Right kidney (tissue), 1 donor: ENCODE measurements at regions not wholly inside any gene's neighbourhood (a gene's known extent, or its start where the extent isn't known, plus 50 kb on each side); places are given as distances from the start of the nearest gene placed in this dataset.

Experiments used
- DNase-seq: peaks from one replicate; pipeline ENCODE4 v3.0.0-alpha.2; 2016

DNA sequence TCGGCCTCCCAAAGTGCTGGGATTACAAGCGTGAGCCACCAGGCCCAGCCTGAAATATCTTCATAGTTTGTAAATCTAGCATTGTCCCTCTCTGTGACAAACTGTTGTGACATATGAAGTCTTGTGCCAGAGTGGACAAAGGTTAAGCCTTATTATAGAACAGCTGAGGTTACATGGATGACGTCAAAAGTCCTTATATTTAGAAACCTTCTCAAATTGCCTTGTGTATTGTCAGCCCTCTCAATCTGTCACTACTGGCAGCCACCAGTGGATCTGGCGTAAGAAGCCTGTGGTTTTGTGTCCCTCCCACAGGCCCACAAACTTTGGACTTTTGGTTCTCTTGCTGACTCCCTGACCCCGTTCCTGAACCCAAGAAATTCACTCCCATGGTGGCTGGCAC lies 79.4 kb upstream of the CCDC112 start:
- no peak for DNase-seq

DNA sequence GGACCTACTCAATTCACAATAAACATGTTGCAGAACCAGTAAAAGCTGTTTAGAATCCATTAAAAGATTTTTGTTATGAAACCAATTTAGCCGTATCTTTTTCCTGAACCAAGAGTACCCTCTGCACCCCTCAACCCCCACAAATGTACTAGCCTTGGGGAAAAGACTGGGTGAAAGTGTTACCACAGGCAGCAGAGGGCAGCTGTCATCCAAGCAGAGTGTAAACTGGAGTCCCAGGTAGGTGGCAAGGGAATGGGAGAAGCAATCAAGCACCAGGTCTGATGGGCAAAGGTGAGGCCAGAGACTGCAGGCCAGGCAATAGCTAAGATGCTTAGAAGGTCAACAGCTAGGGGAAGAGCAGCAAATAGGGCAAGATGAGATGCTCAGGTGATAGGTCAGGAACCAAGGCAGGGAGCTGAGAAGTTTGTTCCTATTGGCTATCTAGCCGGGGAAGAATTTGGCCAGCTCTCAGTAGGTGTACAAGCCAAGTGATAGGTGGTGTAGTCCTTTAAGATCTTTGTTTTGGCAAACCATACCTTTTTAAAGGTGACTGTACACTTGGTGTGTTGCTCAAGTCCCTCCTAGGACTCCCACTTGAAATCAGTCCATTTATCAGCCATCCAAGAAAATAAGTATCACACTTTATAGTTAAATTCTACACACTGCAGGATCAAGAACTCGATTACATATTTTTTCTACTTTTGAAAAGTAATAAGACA lies 77.8 kb upstream of the CCDC112 start:
- DNase-seq, result no peak

DNA sequence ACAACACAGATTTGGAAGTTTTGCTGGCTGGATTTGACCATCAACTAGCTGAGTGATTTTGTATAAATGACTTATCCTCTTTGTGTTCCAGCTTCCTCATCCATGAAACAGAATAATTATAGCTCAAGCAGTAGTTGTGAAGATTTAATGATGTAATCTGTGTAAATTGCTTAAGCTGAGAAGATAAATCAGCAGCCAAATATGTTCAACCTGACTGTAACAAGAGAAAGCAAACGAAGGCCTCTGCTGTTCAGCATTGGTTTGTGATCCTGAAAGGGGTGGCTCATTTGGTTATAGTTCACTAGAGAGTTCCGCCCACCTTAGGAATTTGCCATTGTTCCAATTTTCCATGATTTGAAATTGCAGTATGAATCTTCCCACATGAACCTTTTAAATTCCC lies 75.7 kb upstream of the CCDC112 start:
- no peak for DNase-seq

DNA sequence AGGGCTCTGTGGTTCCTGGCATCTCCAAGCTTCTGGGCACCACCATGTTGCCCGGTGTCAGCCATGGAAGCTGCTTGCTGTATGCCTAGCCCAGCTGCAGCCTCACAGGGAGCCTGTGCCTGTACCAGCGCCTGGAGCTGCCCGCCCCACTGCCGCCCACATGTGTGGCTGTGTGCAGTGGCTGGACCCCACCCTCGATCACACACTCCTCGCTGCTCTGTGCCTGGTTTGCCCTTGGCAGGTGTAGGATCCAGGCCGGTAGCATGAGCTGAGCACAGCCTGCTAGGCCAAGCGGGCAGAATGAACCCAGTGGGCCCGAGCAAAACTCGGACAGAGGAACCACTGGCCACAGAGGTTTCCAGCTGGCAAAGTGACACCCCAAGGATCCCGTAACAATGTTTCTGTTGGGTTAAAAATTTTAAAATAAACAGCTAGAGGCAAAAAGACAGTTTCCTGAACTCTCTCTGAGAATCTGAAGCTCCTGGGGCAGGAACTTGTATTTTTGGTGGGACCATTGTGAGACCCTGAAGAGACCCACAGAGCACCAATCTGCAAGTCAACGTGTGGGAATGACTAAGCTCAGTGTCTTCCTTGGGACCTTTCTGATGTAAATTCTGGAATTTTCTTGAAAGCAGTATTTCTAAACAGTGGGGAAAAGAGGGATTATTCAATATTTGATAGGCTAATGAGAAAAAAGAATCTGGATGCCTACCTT lies 73.1 kb upstream of the CCDC112 start:
- no peak for DNase-seq

DNA sequence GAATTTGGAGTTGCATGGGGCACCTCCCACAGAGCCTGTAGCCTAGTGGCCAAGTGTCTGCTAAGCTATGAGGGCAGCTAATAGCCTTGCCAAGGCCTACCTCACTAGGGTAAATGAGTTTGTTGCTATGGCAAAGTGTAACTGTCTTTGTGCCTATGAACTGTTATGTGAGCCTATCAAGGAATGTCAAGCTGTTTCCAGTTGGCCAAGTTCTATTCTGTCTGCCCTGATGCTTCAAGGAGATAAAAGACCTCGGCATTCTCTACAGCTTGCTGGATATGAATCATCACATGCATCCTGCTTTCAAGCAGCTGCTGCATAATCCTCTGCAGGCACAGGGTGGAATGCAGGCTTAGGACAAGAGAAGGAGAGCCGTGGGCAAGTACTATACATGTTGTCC lies 69.8 kb upstream of the CCDC112 start:
- no peak for DNase-seq

DNA sequence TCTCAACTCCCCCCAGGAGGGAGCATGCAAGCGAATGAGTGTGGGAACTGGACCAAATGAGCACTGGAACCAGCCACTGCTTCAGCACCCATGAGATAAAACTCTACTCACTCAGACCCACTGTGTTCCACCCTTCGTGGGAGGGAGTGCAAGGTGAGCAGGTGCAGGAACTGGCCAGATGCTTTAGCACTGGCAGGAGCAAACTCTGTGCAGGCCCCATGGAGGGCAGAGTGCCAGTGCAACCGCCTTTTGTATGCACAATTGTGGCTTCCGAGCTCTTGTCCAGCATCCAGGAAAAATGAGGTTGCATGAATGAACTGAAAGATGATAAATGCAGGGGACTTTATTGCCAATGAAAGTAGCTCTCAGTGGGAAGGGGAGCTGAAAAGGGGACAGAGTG lies 67.4 kb upstream of the CCDC112 start:
- DNase-seq, result no peak

DNA sequence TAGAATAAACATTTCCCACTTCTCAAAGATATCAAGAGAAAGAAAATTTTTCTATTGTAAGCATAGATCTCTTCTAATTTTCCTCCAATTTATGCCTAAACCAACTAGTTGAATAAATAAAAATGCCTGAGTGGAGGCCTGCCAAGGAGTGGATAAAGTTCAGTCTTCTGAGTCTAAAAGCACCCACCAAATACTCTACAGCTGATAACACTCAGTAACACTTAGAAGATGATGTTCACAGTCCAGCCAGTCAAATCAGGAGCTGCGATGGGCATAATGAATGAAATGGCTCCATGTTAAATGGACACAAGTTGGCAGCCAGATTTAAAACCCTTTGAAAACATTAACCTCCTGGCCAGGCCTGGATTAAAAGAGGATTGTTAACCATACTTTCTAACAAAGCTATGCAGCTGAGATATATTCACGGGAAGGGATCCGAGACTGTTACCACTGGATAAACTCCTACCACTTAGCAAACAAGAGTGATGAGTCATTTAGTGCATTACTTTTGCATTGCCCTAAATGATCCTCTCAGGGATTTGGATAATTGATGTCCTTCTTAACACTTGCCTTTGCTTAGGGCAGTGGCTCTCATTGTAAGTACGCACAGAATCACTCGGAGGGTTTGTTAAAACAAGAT lies 63.7 kb upstream of the CCDC112 start:
- no peak for DNase-seq

DNA sequence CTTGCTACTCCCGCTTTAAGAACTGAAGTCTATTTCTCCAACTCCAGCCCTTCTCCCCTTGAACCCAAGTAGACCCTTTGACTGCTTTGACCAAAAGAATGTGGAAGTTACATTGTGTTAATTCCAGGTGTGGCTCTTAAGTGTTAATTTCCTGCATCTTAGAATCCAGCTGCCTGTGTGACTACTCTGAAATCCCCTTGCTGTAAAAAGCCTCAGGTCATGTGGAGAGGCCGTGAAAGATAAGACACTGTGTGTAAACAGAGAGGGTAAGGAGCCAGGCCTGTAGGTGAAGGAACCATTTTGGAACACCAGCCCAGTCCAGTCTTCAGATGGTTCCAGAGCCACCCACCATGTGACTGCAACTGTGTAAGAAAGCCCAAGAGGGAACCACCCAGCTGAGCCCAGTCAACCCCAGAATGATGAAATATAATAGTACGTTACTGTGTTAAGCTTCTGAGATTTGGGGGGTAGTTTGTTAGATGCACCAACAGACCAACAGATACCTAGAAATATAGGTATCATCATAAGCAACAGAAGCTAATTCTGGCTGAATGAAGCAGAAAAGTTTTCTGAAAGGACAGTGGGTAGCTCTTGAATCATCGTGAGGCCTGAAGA lies 59.4 kb upstream of the CCDC112 start:
- DNase-seq, result no peak

DNA sequence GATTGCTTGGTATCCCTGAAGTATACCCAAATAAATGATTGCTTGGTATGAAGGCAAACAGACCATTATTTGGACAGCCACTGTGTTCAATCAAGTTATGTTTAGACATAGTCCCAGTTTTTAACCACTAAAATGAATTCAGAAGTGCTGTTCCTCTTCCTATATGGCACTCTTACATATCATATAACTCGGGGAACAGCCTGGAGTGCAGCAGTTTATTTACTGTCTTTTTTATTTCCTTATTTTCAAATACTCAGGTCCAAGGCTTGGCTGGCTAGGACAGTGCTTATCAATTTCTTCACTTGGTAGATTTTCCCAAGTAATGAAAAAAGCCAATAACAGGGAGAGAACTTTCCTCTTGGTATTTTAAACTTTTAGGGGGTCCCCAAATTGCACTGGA lies 58.6 kb upstream of the CCDC112 start:
- no peak for DNase-seq

DNA sequence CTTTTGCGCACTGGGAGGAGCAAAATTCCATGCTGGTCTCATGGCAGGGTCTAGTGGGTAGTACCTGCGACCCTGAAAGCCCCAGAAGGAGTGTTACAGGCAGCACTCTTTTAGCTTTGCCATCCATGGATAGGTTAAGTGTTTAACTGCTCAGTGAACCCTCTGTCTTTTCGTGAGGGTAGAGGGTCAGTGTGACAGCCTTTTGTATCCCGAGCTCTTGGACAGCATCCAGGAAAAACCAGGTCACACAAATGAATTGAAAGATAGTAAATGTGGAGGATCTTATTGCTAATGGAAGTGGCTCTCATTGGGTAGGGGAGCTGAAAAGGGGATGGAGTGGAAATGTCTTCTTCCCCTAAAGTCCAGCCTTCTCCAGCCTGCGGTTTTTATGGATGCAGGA lies 57.8 kb upstream of the CCDC112 start:
- DNase-seq, result no peak

DNA sequence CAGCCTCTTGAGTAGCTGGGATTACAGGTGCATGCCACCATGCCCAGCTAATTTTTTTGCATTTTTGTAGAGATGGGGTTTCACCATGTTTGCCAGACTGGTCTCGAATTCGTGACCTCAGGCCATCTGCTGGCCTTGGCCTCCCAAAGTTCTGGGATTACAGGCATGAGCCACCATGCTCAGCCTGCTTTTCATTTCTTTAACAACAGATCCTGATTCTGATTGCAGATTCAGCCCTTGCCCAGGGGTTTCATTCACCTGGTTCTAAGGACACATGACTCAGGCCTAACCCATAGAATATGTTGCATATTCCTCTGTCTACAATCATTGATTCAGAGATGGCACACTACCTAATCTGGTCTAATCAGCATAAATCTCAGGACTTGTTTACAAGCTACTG lies 56.1 kb upstream of the CCDC112 start:
- no peak for DNase-seq

DNA sequence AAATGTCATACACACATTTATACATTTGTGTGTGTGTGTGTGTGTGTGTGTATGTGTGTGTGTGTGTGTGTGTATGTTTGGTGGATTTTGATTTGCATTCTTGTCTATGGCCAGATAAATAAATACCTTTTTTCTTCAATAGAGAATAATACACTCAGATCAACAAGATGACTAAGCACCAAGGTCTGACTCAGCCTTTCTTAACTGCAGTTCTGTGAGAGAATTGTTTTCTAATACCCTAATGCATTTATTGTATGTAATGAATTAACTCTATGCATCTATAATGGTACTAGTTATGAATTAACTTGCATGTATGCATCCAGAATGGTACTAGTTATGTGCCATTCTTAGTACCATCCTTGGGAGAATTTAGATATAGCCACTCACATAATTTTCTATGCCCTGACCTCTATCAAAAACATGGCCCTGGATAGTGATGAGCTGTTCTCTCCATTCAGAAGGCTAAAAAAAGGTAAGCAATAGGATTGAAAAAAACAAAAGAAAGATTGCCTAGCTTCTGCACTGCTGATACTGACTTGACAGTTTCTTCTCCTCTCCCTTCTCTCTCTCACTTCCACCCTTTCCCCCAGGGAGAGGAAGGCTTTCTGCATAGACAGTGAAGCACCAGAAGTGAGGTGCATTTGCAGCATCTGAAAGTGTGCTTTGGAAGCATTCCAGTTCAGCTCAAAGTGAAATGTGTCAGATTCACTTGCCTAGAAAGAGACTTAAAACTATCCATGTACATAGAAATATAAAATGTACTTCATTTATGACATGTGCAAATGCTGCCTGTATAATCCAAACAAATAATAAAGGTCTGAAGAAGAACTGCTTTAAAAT lies 55.1 kb upstream of the CCDC112 start:
- DNase-seq, result no peak

DNA sequence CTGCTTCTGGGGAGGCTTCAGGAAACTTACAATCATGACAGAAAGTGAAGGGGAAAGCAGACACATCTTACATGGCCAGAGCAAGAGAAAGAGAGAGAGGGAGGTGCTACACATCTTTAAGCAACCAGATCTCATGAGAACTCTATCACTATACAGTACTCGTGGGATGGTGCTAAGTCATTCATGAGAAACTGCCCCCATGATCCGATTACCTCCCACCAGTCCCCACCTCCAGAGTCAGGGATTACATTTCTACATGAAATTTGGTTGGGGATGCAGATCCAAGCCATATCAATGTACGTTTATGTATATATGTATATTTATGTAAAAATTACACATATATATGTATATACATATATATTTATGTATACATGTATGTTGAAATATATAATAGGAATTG lies 54.4 kb upstream of the CCDC112 start:
- DNase-seq, result no peak

DNA sequence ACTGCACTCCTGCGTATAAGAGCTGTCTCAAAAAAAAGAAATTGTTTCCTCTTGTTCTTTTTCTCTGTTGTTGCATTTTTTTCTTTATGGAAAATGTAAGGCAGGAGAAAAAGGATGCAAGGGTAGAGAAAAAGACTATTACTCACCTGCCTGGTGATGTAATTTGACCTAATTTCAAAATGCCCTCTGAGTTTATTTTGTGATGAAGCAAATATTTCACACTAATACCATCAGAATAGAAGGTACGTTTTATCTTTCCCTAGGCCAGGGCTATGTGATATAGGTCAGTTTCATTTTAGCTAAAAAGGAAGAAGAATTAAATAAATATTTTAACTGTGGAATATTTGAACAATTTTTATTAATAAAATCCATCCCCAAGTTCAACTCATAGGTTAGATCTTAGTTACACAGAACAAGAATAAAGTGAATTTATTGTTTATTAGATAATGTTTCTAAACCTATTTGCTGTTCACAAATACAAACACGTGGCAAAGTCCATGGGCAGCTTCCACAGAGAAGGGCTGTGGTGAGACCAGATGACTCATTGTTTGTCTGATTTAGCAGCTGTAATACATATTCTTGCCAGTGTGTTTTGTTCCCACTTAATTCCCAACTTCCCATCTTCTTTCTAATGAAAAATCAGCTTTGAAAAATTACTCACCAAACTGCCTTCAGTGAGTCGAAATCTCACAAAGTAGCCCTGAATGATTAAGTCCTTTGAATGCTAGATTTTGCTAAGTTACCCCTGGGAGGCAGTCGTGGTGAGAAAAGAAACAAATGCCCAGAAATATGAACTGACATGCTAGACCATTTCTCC lies 52.8 kb upstream of the CCDC112 start:
- no peak for DNase-seq

DNA sequence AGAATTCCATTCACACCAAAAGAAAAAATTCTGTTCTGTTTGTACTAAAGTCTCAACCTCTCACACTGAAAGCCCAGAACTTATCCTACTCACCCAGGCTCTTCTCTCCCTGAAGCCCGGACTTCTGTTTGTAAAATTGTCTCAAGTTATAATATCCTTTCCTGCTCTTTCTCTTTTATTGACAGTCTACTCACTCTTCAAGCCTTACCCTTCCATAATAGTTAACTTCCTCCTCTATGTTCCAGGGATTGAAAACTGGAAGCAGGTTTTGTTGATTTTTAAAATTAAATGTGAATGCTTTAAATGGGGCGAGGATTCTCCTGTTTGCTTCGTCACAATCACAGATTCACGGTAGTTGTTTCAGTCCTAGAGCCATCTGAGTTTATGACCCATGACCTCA lies 51.7 kb upstream of the CCDC112 start:
- no peak for DNase-seq
